SK-N-MC (cell line): ENCODE measurements at regions not wholly inside any gene's neighbourhood (a gene's known extent, or its start where the extent isn't known, plus 50 kb on each side); places are given as distances from the start of the nearest gene placed in this dataset.
"Not testable (repeated sequence)": the region's sequence is repeated elsewhere in the genome, so short reads cannot be mapped to it uniquely, and the experiment has no call there.

Experiments
- EZH2 ChIP-seq: fragments of 200-600 bp; sonication (generic); IDR thresholded peaks from one replicate; pipeline ENCODE4 v1.6.1; 2017; ENCODE audit warnings: antibody characterized with exemption
- POLR2AphosphoS5 ChIP-seq: IDR thresholded peaks from 2 replicates; pipeline ENCODE4 v1.6.1; 2012; ENCODE audit warnings: mild to moderate bottlenecking, low read depth, low read length, borderline replicate concordance

DNA sequence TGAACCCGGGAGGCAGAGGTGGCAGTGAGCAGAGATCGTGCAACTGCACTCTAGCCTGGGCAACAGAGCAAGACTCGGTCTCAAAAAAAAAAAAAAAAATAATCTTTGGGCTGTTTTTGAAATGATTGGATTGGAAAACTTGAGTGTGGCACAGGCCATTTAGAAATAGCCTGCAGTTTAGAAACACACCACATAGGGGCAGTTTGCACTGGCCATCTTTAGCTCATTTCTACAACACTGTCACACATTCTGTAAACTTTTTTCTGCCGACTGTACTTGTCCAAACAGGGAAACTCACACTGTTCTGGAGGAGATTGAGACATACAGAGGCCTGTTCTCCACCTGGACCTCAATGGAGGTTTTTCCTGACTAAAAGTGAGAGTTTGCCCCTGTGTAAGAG, 546.3 kb downstream of the RPIA start:
- TF ChIP-seq POLR2AphosphoS5, EZH2: not testable (repeated sequence)
